SU-DHL-6 (cell line): ENCODE measurements at regions not wholly inside any gene's neighbourhood (a gene's known extent, or its start where the extent isn't known, plus 50 kb on each side); places are given as distances from the start of the nearest gene placed in this dataset.

Source experiments
- CTCF ChIP-seq: fragments of 200-600 bp; sonication (generic); IDR thresholded peaks from one replicate; pipeline ENCODE4 v1.5.1; 2017; ENCODE audit warnings: antibody characterized with exemption, mild to moderate bottlenecking, low read length, moderate library complexity; ENCODE audit not compliant: insufficient read depth, poor library complexity, severe bottlenecking
- EZH2phosphoT487 ChIP-seq: fragments of 200-600 bp; sonication (generic), shearing (Covaris generic); conservative IDR thresholded peaks from 2 replicates; pipeline ENCODE4 v1.6.1; 2018; ENCODE audit warnings: mild to moderate bottlenecking, antibody characterized with exemption, low read length, moderate library complexity, mixed read lengths

DNA sequence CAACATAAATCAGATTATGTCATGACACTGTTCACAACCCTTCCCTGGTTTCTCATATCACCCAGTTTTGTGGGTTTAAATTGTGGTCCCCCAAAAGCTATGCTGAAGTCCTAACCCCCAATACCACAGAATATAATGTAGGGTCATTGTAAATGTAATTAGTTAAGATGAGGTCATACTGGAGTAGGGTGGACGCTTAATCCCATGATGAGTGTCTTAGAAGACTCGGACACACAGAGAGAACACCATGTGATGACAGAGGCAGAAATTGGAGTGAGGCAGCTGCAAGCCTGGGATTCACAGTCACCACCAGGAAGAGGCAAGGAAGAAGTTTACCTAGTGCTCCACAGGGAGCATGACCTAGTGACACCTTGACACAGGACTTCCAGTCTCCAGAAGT, 197.8 kb downstream of the SALL1 start:
- no peak for TF ChIP-seq CTCF
- no peak for TF ChIP-seq EZH2phosphoT487
